GM12878 (cell line): ENCODE measurements at regions not wholly inside any gene's neighbourhood (a gene's known extent, or its start where the extent isn't known, plus 50 kb on each side); places are given as distances from the start of the nearest gene placed in this dataset.

Experiments used
- ATAC-seq: fragments of 200-7000 bp; cut with Tn5 transposase; 3 replicates; pipeline ENCODE4 v1.9.1; 2020; ENCODE audit warnings: mild to moderate bottlenecking, moderate library complexity
- BruUV-seq: library from RNA; stranded (reverse); fragments of 400-500 nt; replicated peaks from 2 replicates; lab custom pipeline; 2021; lab: Mats Ljungman, UMichigan
- CTCF ChIA-PET: fragments of 300-600 bp; sonication (Branson Sonifier 250); formaldehyde crosslinking; extraction: SDS; loops from one replicate; lab custom pipeline; 2021; ENCODE audit warnings: inconsistent platforms; lab: Yijun Ruan, JAX
- POLR2A ChIA-PET: fragments of 350-600 bp; formaldehyde crosslinking; extraction: SDS; loops from one replicate; lab custom pipeline; 2021; ENCODE audit warnings: inconsistent platforms; lab: Charles Lee
- RAD21 ChIA-PET: fragments of 300-600 bp; sonication (Branson Sonifier 250); formaldehyde crosslinking; loops from one replicate; lab custom pipeline; 2023; ENCODE audit warnings: antibody characterized with exemption; ENCODE audit not compliant: unreplicated experiment; lab: Charles Lee
- SMC1A ChIA-PET: fragments of 300-600 bp; sonication (Branson Sonifier 250); formaldehyde crosslinking; loops from one replicate; lab custom pipeline; 2023; ENCODE audit not compliant: unreplicated experiment, uncharacterized antibody; lab: Charles Lee
- DNase-seq: peaks from one replicate; pipeline ENCODE4 v3.0.0-alpha.2; 2011; ENCODE audit warnings: low read depth, low spot score
- FAIRE-seq: peaks from 3 replicates; lab custom pipeline; 2011; peaks lifted over from hg19 to GRCh38; lab: Jason Lieb, UNC
- H2AFZ ChIP-seq: 2 replicates; pipeline ENCODE4 v1.6.0; 2011; ENCODE audit warnings: low read depth, low read length, control low read depth; ENCODE audit not compliant: control insufficient read depth
- H3K27ac ChIP-seq: 2 replicates; pipeline ENCODE4 v1.5.1; 2011; ENCODE audit warnings: control low read depth; ENCODE audit not compliant: control insufficient read depth, insufficient read depth
- H3K27me3 ChIP-seq, 2 experiments: replicated peaks in 1 of 2; 2 replicates each; pipeline versions ENCODE4 v1.6.0 to v1.6.1; 2011; ENCODE audit warnings: low read length in 1 of 2; ENCODE audit not compliant: control insufficient read depth in 2 of 2, insufficient read depth in 2 of 2
- H3K36me3 ChIP-seq, 2 experiments: 2 replicates each; pipeline ENCODE4 v1.5.1; 2011; ENCODE audit warnings: low read length in 1 of 2; ENCODE audit not compliant: control insufficient read depth in 2 of 2, insufficient read depth in 2 of 2
- H3K4me1 ChIP-seq: 2 replicates; pipeline ENCODE4 v1.6.1; 2011; ENCODE audit warnings: mild to moderate bottlenecking, low read length, moderate library complexity, mixed read lengths; ENCODE audit not compliant: control insufficient read depth, insufficient read depth
- H3K4me2 ChIP-seq: 2 replicates; pipeline ENCODE4 v1.6.0; 2011; ENCODE audit warnings: control low read depth; ENCODE audit not compliant: control insufficient read depth, insufficient read depth
- H3K4me3 ChIP-seq: fragments of 200-600 bp; sonication (generic); 2 replicates; pipeline ENCODE4 v1.5.1; 2016
- H3K79me2 ChIP-seq: 2 replicates; pipeline ENCODE4 v1.6.0; 2011; ENCODE audit warnings: low read length; ENCODE audit not compliant: control insufficient read depth, insufficient read depth
- H3K9ac ChIP-seq: 2 replicates; pipeline ENCODE4 v1.8.0; 2011; ENCODE audit warnings: low read length, control low read depth, mixed read lengths; ENCODE audit not compliant: control insufficient read depth, insufficient read depth
- H3K9me3 ChIP-seq: replicated peaks from 3 replicates; pipeline ENCODE4 v1.5.1; 2011; ENCODE audit warnings: mild to moderate bottlenecking, low read length; ENCODE audit not compliant: control insufficient read depth, insufficient read depth
- H4K20me1 ChIP-seq: 2 replicates; pipeline ENCODE4 v1.6.0; 2011; ENCODE audit not compliant: control insufficient read depth, insufficient read depth
- ATF7 ChIP-seq: fragments of 450-650 bp; IDR thresholded peaks from 2 replicates; pipeline ENCODE4 v1.6.1; 2016; ENCODE audit warnings: low read depth, mild to moderate bottlenecking
- BACH1 ChIP-seq: fragments of 450-650 bp; IDR thresholded peaks from 2 replicates; pipeline ENCODE4 v1.6.1; 2017; ENCODE audit warnings: mild to moderate bottlenecking, borderline replicate concordance
- BCL3 ChIP-seq: IDR thresholded peaks from 2 replicates; pipeline ENCODE4 v1.6.1; 2011; ENCODE audit warnings: borderline replicate concordance, low read depth, mild to moderate bottlenecking, moderate library complexity, low read length; ENCODE audit not compliant: insufficient read depth, poor library complexity, severe bottlenecking
- CEBPB ChIP-seq, 2 experiments: fragments of 150-350 bp in 1 of 2; IDR thresholded peaks; 2 replicates each; pipeline ENCODE4 v1.6.1; 2012 to 2014; ENCODE audit warnings: low read depth in 2 of 2, low read length in 2 of 2, borderline replicate concordance in 1 of 2, inconsistent platforms in 1 of 2
- CHD2 ChIP-seq: IDR thresholded peaks from 2 replicates; pipeline ENCODE4 v1.6.1; 2011; ENCODE audit warnings: low read depth, low read length, improper control_type of control experiment, borderline replicate concordance
- E2F4 ChIP-seq: IDR thresholded peaks from 2 replicates; pipeline ENCODE4 v1.6.1; 2012; ENCODE audit warnings: low read depth, low read length, improper control_type of control experiment
- MEF2A ChIP-seq: IDR thresholded peaks from 2 replicates; pipeline ENCODE4 v1.6.1; 2011; ENCODE audit warnings: low read depth, mild to moderate bottlenecking, low read length, moderate library complexity; ENCODE audit not compliant: insufficient read depth
- NFIC ChIP-seq: IDR thresholded peaks from 2 replicates; pipeline ENCODE4 v1.6.1; 2012; ENCODE audit warnings: low read depth, mild to moderate bottlenecking, inconsistent platforms, low read length, moderate library complexity
- NR2C1 ChIP-seq: fragments of 450-650 bp; IDR thresholded peaks from 2 replicates; pipeline ENCODE4 v1.6.1; 2017; ENCODE audit warnings: antibody characterized with exemption, mild to moderate bottlenecking, moderate library complexity
- NR2F1 ChIP-seq: fragments of 450-650 bp; conservative IDR thresholded peaks from 2 replicates; pipeline ENCODE4 v1.6.1; 2017; ENCODE audit warnings: mild to moderate bottlenecking
- RB1 ChIP-seq: fragments of 450-650 bp; formaldehyde crosslinking; IDR thresholded peaks from 2 replicates; pipeline ENCODE4 v1.6.1; 2017; ENCODE audit warnings: mild to moderate bottlenecking, borderline replicate concordance
- RUNX3 ChIP-seq: IDR thresholded peaks from 2 replicates; pipeline ENCODE4 v1.6.1; 2012; ENCODE audit warnings: low read length, inconsistent platforms
- SKIL ChIP-seq: fragments of 450-650 bp; IDR thresholded peaks from 2 replicates; pipeline ENCODE4 v1.6.1; 2017; ENCODE audit warnings: mild to moderate bottlenecking, low read depth, inconsistent platforms; ENCODE audit not compliant: poor library complexity, severe bottlenecking
- WGBS: methylation state at CpG from one replicate; pipeline ENCODE4 v1.1.6; 2016; ENCODE audit warnings: low lambda C conversion rate; ENCODE audit not compliant: insufficient replicate concordance, insufficient coverage; ENCODE audit errors: missing lambda C conversion rate; 5-methylcytosine and 5-hydroxymethylcytosine counted together
- in situ Hi-C: fragments of 300-500 bp; cut with MboI; formaldehyde crosslinking; loops from 9 replicates; pipeline ENCODE4 v1.14.3; 2018; ENCODE audit warnings: mixed read lengths
- intact Hi-C: fragments of 100-400 bp; cut with micrococcal nuclease; formaldehyde crosslinking; loops from one replicate; pipeline ENCODE4 v1.14.2; 2022; ENCODE audit not compliant: unreplicated experiment

GRCh38 chr3:151976211-151977050, 103.0 kb downstream of the SUCNR1 start:
- H3K36me3 ChIP-seq = no peaks in the 10 kb centered on the region
- ATAC-seq (peak; percentile 37; the same call in 2 of the 3 replicates), DNase-seq (no peak), FAIRE-seq (no peak)
- intact Hi-C loops (no loop called here), in situ Hi-C loops (no loop called here)
- ChIA-PET CTCF (no interaction called here), RAD21 (no interaction called here), POLR2A (no interaction called here), SMC1A (no interaction called here)
- no peaks in the 10 kb centered on the region for H3K79me2 ChIP-seq
- H3K27me3 ChIP-seq = no peaks in the 10 kb centered on the region
- H3K9me3 ChIP-seq = no peaks in the 10 kb centered on the region
- H3K4me1 ChIP-seq = no peaks in the 10 kb centered on the region
- H2AFZ ChIP-seq = no peak overlapping the region
- 51% methylated on average over 3 of the region's 3 CpGs for WGBS
- TF ChIP-seq RUNX3 = peak; percentile 66; the same call in 1 of the 2 replicates
- no peak for TF ChIP-seq E2F4
- no peak for TF ChIP-seq NR2F1
- TF ChIP-seq CHD2 = no peak
- H4K20me1 ChIP-seq = no peaks in the 10 kb centered on the region
- no peak overlapping the region for H3K4me2 ChIP-seq
- H3K4me3 ChIP-seq = no peak overlapping the region
- H3K9ac ChIP-seq = no peak overlapping the region
- no peak overlapping the region for H3K27ac ChIP-seq
- BruUV-seq = no TSS peak

GRCh38 chr3:151979906-151980305, 106.5 kb downstream of the SUCNR1 start:
- Histone ChIP-seq H4K20me1 (no peaks in the 10 kb centered on the region), H3K27ac (no peak overlapping the region), H3K4me3 (no peak overlapping the region), H2AFZ (no peak overlapping the region), H3K9ac (no peak overlapping the region), H3K9me3 (no peaks in the 10 kb centered on the region), H3K36me3 (no peaks in the 10 kb centered on the region), H3K27me3 (no peaks in the 10 kb centered on the region), H3K79me2 (no peaks in the 10 kb centered on the region), H3K4me2 (no peak overlapping the region), H3K4me1 (no peaks in the 10 kb centered on the region)
- FAIRE-seq (no peak), DNase-seq (no peak), ATAC-seq (no peak)
- 0% methylated on average over 1 of the region's 1 CpG for WGBS
- BruUV-seq = no TSS peak
- intact Hi-C loops (no loop called here), in situ Hi-C loops (no loop called here)
- CTCF ChIA-PET = interaction anchor here (1.3 kb wide), 1 partner anchor 11 kb away, joined by 4 read pairs; no protein-coding TSS in a partner anchor
- SMC1A ChIA-PET = no interaction called here
- RAD21 ChIA-PET = no interaction called here
- POLR2A ChIA-PET = no interaction called here
- TF ChIP-seq MEF2A (no peak), SKIL (no peak), ATF7 (no peak), RB1 (no peak), BACH1 (no peak), NR2C1 (no peak), NFIC (no peak), BCL3 (no peak), CEBPB (IDR thresholded peaks at IDR 0.05; ENCODE audit: borderline replicate concordance in 1 of 2, low read depth in 2 of 2, low read length in 2 of 2) (no peak)
